Vagina (tissue), 2 donors: ENCODE measurements at regions not wholly inside any gene's neighbourhood (a gene's known extent, or its start where the extent isn't known, plus 50 kb on each side); places are given as distances from the start of the nearest gene placed in this dataset.
A peak's percentile ranks its signal among the peaks of the same experiment; 100 is the strongest.

Experiments used
- DNase-seq, 2 donors: peaks; one replicate each; pipeline ENCODE4 v3.0.0-alpha.2; 2017; ENCODE audit errors: extremely low spot score in 2 of 2
- H3K27ac ChIP-seq: fragments of 200-600 bp; sonication (generic); one replicate; pipeline ENCODE4 v1.5.1; 2019
- H3K27me3 ChIP-seq: fragments of 200-600 bp; sonication (generic); one replicate; pipeline ENCODE4 v1.5.1; 2019
- H3K36me3 ChIP-seq, 2 donors: fragments of 200-600 bp; sonication (generic); one replicate each; pipeline ENCODE4 v1.5.1; 2017 to 2019
- H3K4me1 ChIP-seq: fragments of 200-600 bp; sonication (generic); one replicate; pipeline ENCODE4 v1.5.1; 2019
- H3K4me3 ChIP-seq, 2 donors: fragments of 200-600 bp; sonication (generic); 1 replicate in 1 of 2; 2 replicates in 1 of 2; pipeline ENCODE4 v1.5.1; 2016 to 2019
- H3K9me3 ChIP-seq: fragments of 200-600 bp; sonication (generic); one replicate; pipeline ENCODE4 v1.5.1; 2019
- CTCF ChIP-seq, 3 experiments: fragments of 450-650 bp in 2 of 3; fragments of 200-600 bp in 1 of 3; sonication (generic) in 1 of 3; IDR thresholded peaks; one replicate each; pipeline ENCODE4 v1.5.1; 2017 to 2019; ENCODE audit warnings: antibody characterized with exemption in 3 of 3, mild to moderate bottlenecking in 2 of 3, moderate library complexity in 2 of 3
- POLR2A ChIP-seq, 2 donors: fragments of 450-650 bp; IDR thresholded peaks; one replicate each; pipeline ENCODE4 v1.6.1; 2017; ENCODE audit warnings: antibody characterized with exemption in 2 of 2, mild to moderate bottlenecking in 2 of 2, moderate library complexity in 2 of 2
- POLR2AphosphoS5 ChIP-seq, 2 donors: sonication (generic); formaldehyde crosslinking; IDR thresholded peaks; one replicate each; pipeline ENCODE4 v1.9.0; 2017; ENCODE audit warnings: antibody characterized with exemption in 2 of 2, mild to moderate bottlenecking in 2 of 2, low read depth in 1 of 2; ENCODE audit not compliant: insufficient read depth in 1 of 2
- intact Hi-C: fragments of 100-400 bp; cut with DNase I; formaldehyde crosslinking; loops from one replicate; pipeline ENCODE4 v1.15.1; 2023

DNA sequence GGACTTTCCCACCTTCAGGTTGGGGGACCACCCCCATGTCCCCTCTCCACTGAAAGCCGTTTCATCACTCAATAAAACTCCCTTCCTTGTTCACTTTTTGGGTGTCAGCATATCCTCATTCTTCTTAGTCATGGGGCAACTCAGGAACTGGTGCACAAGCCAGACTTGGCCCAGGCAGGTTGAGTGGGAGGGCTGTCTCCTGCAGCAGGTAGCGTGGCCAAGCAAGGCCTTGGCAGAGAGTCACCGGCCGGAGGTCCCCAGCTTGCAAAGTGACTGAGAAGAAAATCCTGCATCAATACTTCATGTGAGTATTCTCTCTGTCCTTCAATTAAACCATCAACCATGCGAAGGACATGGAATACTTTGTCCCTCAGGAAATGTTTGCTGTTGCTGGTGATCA is 148.9 kb downstream of the RHOU start:
- intact Hi-C loops, result no loop called here
- Histone ChIP-seq H3K27me3 (no peaks in the 10 kb centered on the region), H3K36me3 (no peaks in the 10 kb centered on the region), H3K4me3 (no peak overlapping the region), H3K27ac (no peak overlapping the region), H3K9me3 (no peaks in the 10 kb centered on the region), H3K4me1 (no peaks in the 10 kb centered on the region)
- DNase-seq, result peak; percentile 31 to 37
- TF ChIP-seq CTCF (IDR thresholded peaks at IDR 0.05) (no peak), POLR2A (IDR thresholded peaks at IDR 0.05) (no peak), POLR2AphosphoS5 (IDR thresholded peaks at IDR 0.05; ENCODE audit: insufficient read depth in 1 of 2, low read depth in 1 of 2) (no peak)

- TF ChIP-seq POLR2A (IDR thresholded peaks at IDR 0.05) (no peak), POLR2AphosphoS5 (IDR thresholded peaks at IDR 0.05; ENCODE audit: insufficient read depth in 1 of 2, low read depth in 1 of 2) (no peak), CTCF (IDR thresholded peaks at IDR 0.05) (no peak)
- Histone ChIP-seq H3K27me3 (no peaks in the 10 kb centered on the region), H3K36me3 (no peaks in the 10 kb centered on the region), H3K27ac (no peak overlapping the region), H3K9me3 (no peaks in the 10 kb centered on the region), H3K4me3 (no peak overlapping the region), H3K4me1 (no peaks in the 10 kb centered on the region)
- DNase-seq, result peak; percentile 14 to 54
- intact Hi-C loops, result no loop called here
Observed at GRCh38 chr1:228884615-228885566, 149.6 kb downstream of the RHOU start.

DNA sequence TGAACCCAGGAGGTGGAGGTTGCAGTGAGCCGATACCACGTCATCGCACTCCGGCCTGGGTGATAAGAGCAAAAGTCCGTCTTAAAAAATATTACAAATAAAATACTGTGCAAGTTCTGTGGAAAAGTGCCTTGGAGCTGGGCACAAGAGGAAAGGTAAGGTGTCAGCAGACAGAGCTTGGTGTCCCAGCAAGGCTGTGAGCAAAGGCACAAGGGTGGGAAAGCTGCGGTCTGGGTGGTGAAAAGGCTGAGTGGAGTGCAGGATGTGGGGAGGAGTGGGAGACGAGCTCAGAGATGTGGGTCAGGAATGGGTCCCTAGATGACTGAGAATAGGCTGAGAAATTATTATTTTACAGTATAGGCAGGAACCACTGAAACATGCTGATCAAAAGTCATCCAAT is 150.6 kb downstream of the RHOU start:
- H3K4me1 ChIP-seq, result no peaks in the 10 kb centered on the region

GRCh38 chr1:228887101-228887500 is 151.8 kb downstream of the RHOU start:
- TF ChIP-seq POLR2AphosphoS5 (IDR thresholded peaks at IDR 0.05; ENCODE audit: insufficient read depth in 1 of 2, low read depth in 1 of 2), result no peak
- TF ChIP-seq POLR2A (IDR thresholded peaks at IDR 0.05), result no peak
- TF ChIP-seq CTCF (IDR thresholded peaks at IDR 0.05), result no peak
- Histone ChIP-seq H3K4me1 (no peaks in the 10 kb centered on the region), H3K9me3 (no peaks in the 10 kb centered on the region), H3K27ac (no peak overlapping the region), H3K4me3 (no peak overlapping the region), H3K27me3 (no peaks in the 10 kb centered on the region), H3K36me3 (no peaks in the 10 kb centered on the region)
- DNase-seq, result no peak
- intact Hi-C loops, result no loop called here

More for the DNA sequence above, 150.6 kb downstream of the RHOU start:
- no peak for TF ChIP-seq CTCF (IDR thresholded peaks at IDR 0.05)
- TF ChIP-seq POLR2AphosphoS5 (IDR thresholded peaks at IDR 0.05; ENCODE audit: insufficient read depth in 1 of 2, low read depth in 1 of 2), result no peak
- no peak for TF ChIP-seq POLR2A (IDR thresholded peaks at IDR 0.05)
- Histone ChIP-seq H3K9me3 (no peaks in the 10 kb centered on the region), H3K27me3 (no peaks in the 10 kb centered on the region), H3K27ac (no peak overlapping the region), H3K36me3 (no peaks in the 10 kb centered on the region), H3K4me3 (no peak overlapping the region)
- peak; percentile 49 to 62 for DNase-seq
- intact Hi-C loops, result no loop called here

GRCh38 chr1:228887960-228888359 is 152.7 kb downstream of the RHOU start:
- Histone ChIP-seq H3K9me3 (no peaks in the 10 kb centered on the region), H3K36me3 (no peaks in the 10 kb centered on the region), H3K27me3 (no peaks in the 10 kb centered on the region), H3K27ac (no peak overlapping the region), H3K4me1 (no peaks in the 10 kb centered on the region), H3K4me3 (no peak overlapping the region)
- intact Hi-C loops, result no loop called here
- no peak for TF ChIP-seq CTCF (IDR thresholded peaks at IDR 0.05)
- TF ChIP-seq POLR2A (IDR thresholded peaks at IDR 0.05), result no peak
- no peak for TF ChIP-seq POLR2AphosphoS5 (IDR thresholded peaks at IDR 0.05; ENCODE audit: insufficient read depth in 1 of 2, low read depth in 1 of 2)
- no peak for DNase-seq
